ENCODE measurements at regions not wholly inside any gene's neighbourhood (a gene's known extent, or its start where the extent isn't known, plus 50 kb on each side); places are given as distances from the start of the nearest gene placed in this dataset.

- Histone ChIP-seq H3K9me3 (replicated peaks in 1 of 3) (no peaks in the 10 kb centered on the region), H3K36me3 (replicated peaks in 1 of 2) (no peaks in the 10 kb centered on the region), H3K27ac (no peak overlapping the region), H3K4me1 (replicated peaks in 1 of 2) (no peaks in the 10 kb centered on the region), H3K4me3 (no peak overlapping the region), H3K27me3 (no peaks in the 10 kb centered on the region)
- no peak for DNase-seq
- TF ChIP-seq POLR2A (IDR thresholded peaks at IDR 0.05) (no peak), CTCF (IDR thresholded peaks at IDR 0.05) (no peak)
- 73 to 85% (median 79%) methylated on average over 2 of the region's 2 CpGs for WGBS, 4 donors
- intact Hi-C loops (cut with DNase I): no loop called here
These were observed 993.9 kb upstream of the POU3F3 start for GRCh38 chr2:103860016-103860415.

GRCh38 chr2:103868396-103868795 lies 985.5 kb upstream of the POU3F3 start:
- DNase-seq: no peak
- Histone ChIP-seq H3K9me3 (replicated peaks in 1 of 3) (no peaks in the 10 kb centered on the region), H3K4me3 (no peak overlapping the region), H3K27me3 (no peaks in the 10 kb centered on the region), H3K4me1 (replicated peaks in 1 of 2) (no peaks in the 10 kb centered on the region), H3K27ac (no peak overlapping the region), H3K36me3 (replicated peaks in 1 of 2) (no peaks in the 10 kb centered on the region)
- intact Hi-C loops (cut with DNase I): no loop called here
- WGBS, 4 donors: 80 to 86% (median 83%) methylated on average over 2 of the region's 2 CpGs
- no peak for TF ChIP-seq CTCF (IDR thresholded peaks at IDR 0.05)
- no peak for TF ChIP-seq POLR2A (IDR thresholded peaks at IDR 0.05)

- Histone ChIP-seq H3K4me1 (replicated peaks in 1 of 2) (no peaks in the 10 kb centered on the region), H3K4me3 (no peak overlapping the region)
- 45 to 57% (median 53%) methylated on average over 10 of the region's 10 CpGs for WGBS, 4 donors
These were observed 980.1 kb upstream of the POU3F3 start for GRCh38 chr2:103873716-103874351.

GRCh38 chr2:103875131-103875530 lies 978.8 kb upstream of the POU3F3 start:
- intact Hi-C loops (cut with DNase I): no loop called here
- Histone ChIP-seq H3K4me1 (replicated peaks in 1 of 2) (no peaks in the 10 kb centered on the region), H3K9me3 (replicated peaks in 1 of 3) (peaks cover 0 to 6% (median 0%) of the 10 kb centered on the region in 3 donors), H3K4me3 (no peak overlapping the region), H3K27me3 (no peaks in the 10 kb centered on the region), H3K27ac (no peak overlapping the region), H3K36me3 (replicated peaks in 1 of 2) (no peaks in the 10 kb centered on the region)
- 23 to 36% (median 28%) methylated on average over 1 of the region's 1 CpG for WGBS, 4 donors
- DNase-seq: no peak
- TF ChIP-seq CTCF (IDR thresholded peaks at IDR 0.05) (no peak), POLR2A (IDR thresholded peaks at IDR 0.05) (no peak)

More at GRCh38 chr2:103873716-103874351, 980.1 kb upstream of the POU3F3 start:
- TF ChIP-seq CTCF (IDR thresholded peaks at IDR 0.05) (no peak), POLR2A (IDR thresholded peaks at IDR 0.05) (no peak)
- no peak for DNase-seq
- Histone ChIP-seq H3K9me3 (replicated peaks in 1 of 3) (peaks cover 0 to 6% (median 0%) of the 10 kb centered on the region in 3 donors), H3K36me3 (replicated peaks in 1 of 2) (no peaks in the 10 kb centered on the region), H3K27ac (no peak overlapping the region), H3K27me3 (no peaks in the 10 kb centered on the region)
- intact Hi-C loops (cut with DNase I): no loop called here
